K562 (cell line): ENCODE measurements at regions not wholly inside any gene's neighbourhood (a gene's known extent, or its start where the extent isn't known, plus 50 kb on each side); places are given as distances from the start of the nearest gene placed in this dataset.

ENCODE experiments used
- ARID2 ChIP-seq: fragments of 450-650 bp; IDR thresholded peaks from 2 replicates; pipeline ENCODE4 v1.6.1; 2017; ENCODE audit warnings: antibody characterized with exemption, mild to moderate bottlenecking
- CBX5 ChIP-seq: IDR thresholded peaks from 2 replicates; pipeline ENCODE4 v1.6.1; 2014; ENCODE audit warnings: low read depth, borderline replicate concordance
- COPS2 ChIP-seq: fragments of 450-650 bp; conservative IDR thresholded peaks from 2 replicates; pipeline ENCODE4 v1.6.1; 2016; ENCODE audit warnings: mild to moderate bottlenecking, moderate library complexity
- CXXC5 ChIP-seq: fragments of 250-450 bp; sonication (Bioruptor Pico); IDR thresholded peaks from 2 replicates; pipeline ENCODE4 v1.8.0; 2022; ENCODE audit warnings: inconsistent platforms, mild to moderate bottlenecking, moderate library complexity
- JUND ChIP-seq, 2 experiments: IDR thresholded peaks; 2 replicates in 1 of 2; 3 replicates in 1 of 2; pipeline ENCODE4 v1.6.1; 2011; ENCODE audit warnings: borderline replicate concordance in 2 of 2, low read depth in 2 of 2, low read length in 2 of 2, improper control_type of control experiment in 1 of 2, missing biosample characterization in 1 of 2, missing genetic modification characterization in 1 of 2, missing genetic modification reagents in 1 of 2
- KHSRP ChIP-seq: fragments of 450-650 bp; IDR thresholded peaks from 2 replicates; pipeline ENCODE4 v1.6.1; 2017
- MED1 ChIP-seq: sonication (generic); formaldehyde crosslinking; IDR thresholded peaks from 2 replicates; pipeline ENCODE4 v1.8.1; 2023; ENCODE audit warnings: missing genetic modification reagents, borderline replicate concordance
- POLR3G ChIP-seq: IDR thresholded peaks from 2 replicates; pipeline ENCODE4 v1.6.1; 2011; ENCODE audit not compliant: insufficient read length, insufficient replicate concordance; ENCODE audit errors: extremely low read depth
- PTTG1 ChIP-seq: fragments of 450-650 bp; IDR thresholded peaks from 2 replicates; pipeline ENCODE4 v1.6.1; 2016; ENCODE audit warnings: low read depth, mild to moderate bottlenecking, missing genetic modification characterization, missing compliant biosample characterization
- SETDB1 ChIP-seq: IDR thresholded peaks from one replicate; pipeline ENCODE4 v1.6.1; 2012; ENCODE audit warnings: low read length, control low read depth, inconsistent platforms
- STAG1 ChIP-seq: sonication (generic); formaldehyde crosslinking; IDR thresholded peaks from 2 replicates; pipeline ENCODE4 v1.5.0; 2020; ENCODE audit warnings: missing genetic modification reagents, borderline replicate concordance
- STAT5A ChIP-seq: IDR thresholded peaks from 2 replicates; pipeline ENCODE4 v1.6.1; 2012; ENCODE audit warnings: low read length, inconsistent platforms, borderline replicate concordance
- TRIM24 ChIP-seq, 2 experiments: fragments of 450-650 bp; IDR thresholded peaks; 2 replicates each; pipeline ENCODE4 v1.6.1; 2016
- ZFP1 ChIP-seq: fragments of 450-650 bp; formaldehyde crosslinking; IDR thresholded peaks from 2 replicates; pipeline ENCODE4 v1.4.0; 2020; ENCODE audit warnings: mild to moderate bottlenecking, mixed read lengths
- ZKSCAN3 ChIP-seq: fragments of 250-450 bp; sonication (Bioruptor Pico); IDR thresholded peaks from 2 replicates; pipeline ENCODE4 v1.4.0; 2020
- ZNF24 ChIP-seq: fragments of 450-650 bp; IDR thresholded peaks from 2 replicates; pipeline ENCODE4 v1.6.1; 2016
- ZNF311 ChIP-seq: fragments of 250-450 bp; sonication (Bioruptor Pico); IDR thresholded peaks from 2 replicates; pipeline ENCODE4 v1.4.0; 2020; ENCODE audit warnings: mild to moderate bottlenecking, moderate library complexity
- ZNF584 ChIP-seq: fragments of 200-800 bp; sonication (Bioruptor generic); IDR thresholded peaks from 2 replicates; pipeline ENCODE4 v1.6.1; 2016; ENCODE audit warnings: low read depth, mild to moderate bottlenecking, missing genetic modification characterization, missing compliant biosample characterization
- ZNF77 ChIP-seq: fragments of 250-450 bp; sonication (Bioruptor Pico); IDR thresholded peaks from 2 replicates; pipeline ENCODE4 v1.5.0; 2020
- TF ChIP-seq, protein P1 (sequence below), 2 experiments: IDR thresholded peaks; 2 replicates each; pipeline ENCODE4 v1.6.1; 2011; ENCODE audit warnings: borderline replicate concordance in 1 of 2, control low read depth in 1 of 2, low read depth in 1 of 2, low read length in 1 of 2, mild to moderate bottlenecking in 1 of 2, mixed read lengths in 1 of 2, moderate library complexity in 1 of 2; ENCODE audit not compliant: insufficient read depth in 1 of 2, insufficient read length in 1 of 2, poor library complexity in 1 of 2, severe bottlenecking in 1 of 2; ENCODE audit errors: extremely low read depth in 1 of 2
- TF ChIP-seq, protein P2 (sequence below): sonication (generic); formaldehyde crosslinking; IDR thresholded peaks from 2 replicates; pipeline ENCODE4 v1.5.0; 2020; ENCODE audit warnings: missing genetic modification reagents
- TF ChIP-seq, protein P3 (sequence below): fragments of 250-450 bp; sonication (Bioruptor Pico); IDR thresholded peaks from 2 replicates; pipeline ENCODE4 v1.4.0; 2020; ENCODE audit warnings: mild to moderate bottlenecking, moderate library complexity

DNA sequence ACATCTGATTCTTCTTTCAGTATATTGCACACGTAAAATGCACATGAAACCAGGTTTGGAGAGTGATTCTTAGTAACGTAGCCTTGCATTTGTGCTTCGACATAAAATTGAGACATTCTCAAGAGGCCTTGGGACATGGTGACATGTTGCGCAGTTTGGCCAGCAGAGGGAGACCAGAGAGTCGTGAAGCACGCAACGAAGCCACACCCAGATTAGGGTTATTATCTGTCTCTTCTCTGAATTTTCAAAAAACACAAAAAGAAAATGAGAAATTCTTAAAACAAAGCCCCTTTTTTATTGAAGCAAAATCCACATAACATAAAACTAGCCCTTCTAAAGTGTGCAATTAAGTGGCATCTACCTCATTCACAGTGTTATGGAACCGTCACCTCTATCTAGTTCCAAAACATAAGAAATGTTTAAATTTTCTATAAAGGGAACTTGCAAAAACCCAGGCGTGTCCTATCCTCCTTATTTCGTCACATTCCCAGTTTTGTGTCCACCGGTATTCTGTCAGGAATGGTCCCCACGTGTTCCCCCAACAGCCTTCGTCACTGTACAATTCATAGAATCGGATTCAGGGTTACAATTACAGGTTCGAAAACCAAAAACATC is 108.8 kb upstream of the ATF7IP start (continued):
- TF ChIP-seq POLR3G (no peak), KHSRP (no peak), STAG1 (CRISPR knock-in tag) (no peak), ZFP1 (CRISPR knock-in tag) (no peak), ZNF584 (CRISPR knock-in tag) (no peak), ZKSCAN3 (no peak), PTTG1 (tag) (no peak), MED1 (no peak), ZNF77 (CRISPR knock-in tag) (no peak), TRIM24 (IDR thresholded peaks at IDR 0.05) (no peak), COPS2 (no peak), SETDB1 (no peak), ZNF24 (no peak), CXXC5 (CRISPR knock-in tag) (peak; percentile 62), STAT5A (no peak), JUND (IDR thresholded peaks at IDR 0.05; ENCODE audit: borderline replicate concordance, low read depth, low read length) (no peak), JUND (tag; IDR thresholded peaks at IDR 0.05; ENCODE audit: borderline replicate concordance, low read depth, low read length) (0 out of 3 replicates have a peak, but pooled peaks have one; percentile 11), ZNF311 (no peak), CBX5 (peak; percentile 7; the same call in 1 of the 2 replicates), ARID2 (no peak)
- TF ChIP-seq, protein P1, sequence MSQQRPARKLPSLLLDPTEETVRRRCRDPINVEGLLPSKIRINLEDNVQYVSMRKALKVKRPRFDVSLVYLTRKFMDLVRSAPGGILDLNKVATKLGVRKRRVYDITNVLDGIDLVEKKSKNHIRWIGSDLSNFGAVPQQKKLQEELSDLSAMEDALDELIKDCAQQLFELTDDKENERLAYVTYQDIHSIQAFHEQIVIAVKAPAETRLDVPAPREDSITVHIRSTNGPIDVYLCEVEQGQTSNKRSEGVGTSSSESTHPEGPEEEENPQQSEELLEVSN (IDR thresholded peaks at IDR 0.05; ENCODE audit: borderline replicate concordance in 1 of 2, extremely low read depth in 1 of 2, insufficient read depth in 1 of 2, insufficient read length in 1 of 2, low read depth in 1 of 2, low read length in 1 of 2, poor library complexity in 1 of 2, severe bottlenecking in 1 of 2): peak in 1 of 2 experiments; percentile 10
- TF ChIP-seq, protein P2, sequence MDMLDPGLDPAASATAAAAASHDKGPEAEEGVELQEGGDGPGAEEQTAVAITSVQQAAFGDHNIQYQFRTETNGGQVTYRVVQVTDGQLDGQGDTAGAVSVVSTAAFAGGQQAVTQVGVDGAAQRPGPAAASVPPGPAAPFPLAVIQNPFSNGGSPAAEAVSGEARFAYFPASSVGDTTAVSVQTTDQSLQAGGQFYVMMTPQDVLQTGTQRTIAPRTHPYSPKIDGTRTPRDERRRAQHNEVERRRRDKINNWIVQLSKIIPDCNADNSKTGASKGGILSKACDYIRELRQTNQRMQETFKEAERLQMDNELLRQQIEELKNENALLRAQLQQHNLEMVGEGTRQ (CRISPR knock-in tag): no peak
- TF ChIP-seq, protein P3, sequence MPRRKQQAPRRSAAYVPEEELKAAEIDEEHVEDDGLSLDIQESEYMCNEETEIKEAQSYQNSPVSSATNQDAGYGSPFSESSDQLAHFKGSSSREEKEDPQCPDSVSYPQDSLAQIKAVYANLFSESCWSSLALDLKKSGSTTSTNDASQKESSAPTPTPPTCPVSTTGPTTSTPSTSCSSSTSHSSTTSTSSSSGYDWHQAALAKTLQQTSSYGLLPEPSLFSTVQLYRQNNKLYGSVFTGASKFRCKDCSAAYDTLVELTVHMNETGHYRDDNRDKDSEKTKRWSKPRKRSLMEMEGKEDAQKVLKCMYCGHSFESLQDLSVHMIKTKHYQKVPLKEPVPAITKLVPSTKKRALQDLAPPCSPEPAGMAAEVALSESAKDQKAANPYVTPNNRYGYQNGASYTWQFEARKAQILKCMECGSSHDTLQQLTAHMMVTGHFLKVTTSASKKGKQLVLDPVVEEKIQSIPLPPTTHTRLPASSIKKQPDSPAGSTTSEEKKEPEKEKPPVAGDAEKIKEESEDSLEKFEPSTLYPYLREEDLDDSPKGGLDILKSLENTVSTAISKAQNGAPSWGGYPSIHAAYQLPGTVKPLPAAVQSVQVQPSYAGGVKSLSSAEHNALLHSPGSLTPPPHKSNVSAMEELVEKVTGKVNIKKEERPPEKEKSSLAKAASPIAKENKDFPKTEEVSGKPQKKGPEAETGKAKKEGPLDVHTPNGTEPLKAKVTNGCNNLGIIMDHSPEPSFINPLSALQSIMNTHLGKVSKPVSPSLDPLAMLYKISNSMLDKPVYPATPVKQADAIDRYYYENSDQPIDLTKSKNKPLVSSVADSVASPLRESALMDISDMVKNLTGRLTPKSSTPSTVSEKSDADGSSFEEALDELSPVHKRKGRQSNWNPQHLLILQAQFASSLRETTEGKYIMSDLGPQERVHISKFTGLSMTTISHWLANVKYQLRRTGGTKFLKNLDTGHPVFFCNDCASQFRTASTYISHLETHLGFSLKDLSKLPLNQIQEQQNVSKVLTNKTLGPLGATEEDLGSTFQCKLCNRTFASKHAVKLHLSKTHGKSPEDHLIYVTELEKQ: no peak
